ENCODE measurements at regions not wholly inside any gene's neighbourhood (a gene's known extent, or its start where the extent isn't known, plus 50 kb on each side); places are given as distances from the start of the nearest gene placed in this dataset.

DNA sequence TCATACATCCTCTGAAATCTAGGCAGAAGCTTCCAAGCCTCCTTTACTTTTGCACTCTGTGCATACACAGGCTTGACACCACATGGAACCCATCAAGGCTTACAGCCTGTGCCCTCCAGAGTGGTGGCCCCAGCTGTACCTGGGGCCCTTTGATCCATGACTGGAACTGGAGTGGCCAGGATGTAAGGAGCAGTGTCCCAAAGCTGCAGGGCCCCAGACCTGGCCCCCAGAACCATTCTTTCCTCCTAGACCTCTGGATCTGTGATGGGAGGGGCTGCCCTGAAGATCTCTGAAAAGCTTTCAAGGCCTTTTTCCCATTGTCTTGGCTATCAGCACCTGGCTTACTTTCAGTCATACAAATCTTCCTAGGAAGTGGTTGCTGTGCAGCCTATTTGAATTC, 63.1 kb upstream of the NOL4 start:
- H3K4ac ChIP-seq (ENCODE audit: low read depth, low read length): no peak overlapping the region
- no TSS peak for BruUV-seq (replicated peaks)
- dilution Hi-C loops (cut with HindIII; ENCODE audit: low sequenced_read_pairs, unreplicated experiment): no loop called here

More for the DNA sequence above, 63.1 kb upstream of the NOL4 start:
- no peak overlapping the region for H2BK120ac ChIP-seq (ENCODE audit: low read depth, low read length)
- no peaks in the 10 kb centered on the region for H3K36me3 ChIP-seq (ENCODE audit: control insufficient read depth, insufficient read depth, low read length)
- no peak overlapping the region for H4K8ac ChIP-seq (ENCODE audit: low read depth in 2 of 2, low read length in 2 of 2)
- intact Hi-C loops (cut with micrococcal nuclease) (no loop called here), in situ Hi-C loops (cut with MboI; ENCODE audit: low sequenced_read_pairs) (no loop called here)
- no peak overlapping the region for H4K91ac ChIP-seq (ENCODE audit: insufficient read depth, low read depth, low read length)
- ChIA-PET CTCF (no interaction called here), POLR2A (ENCODE audit: unreplicated experiment) (no interaction called here)
- H3K79me1 ChIP-seq (ENCODE audit: low read depth in 1 of 2, low read length in 2 of 2): no peaks in the 10 kb centered on the region
- no peak overlapping the region for H3K4me3 ChIP-seq (ENCODE audit: insufficient read depth, low read depth, low read length)
- no peaks in the 10 kb centered on the region for H4K20me1 ChIP-seq (ENCODE audit: insufficient read depth, low read length)
- H2BK5ac ChIP-seq (ENCODE audit: low read depth, low read length, poor library complexity, severe bottlenecking): no peak overlapping the region
- no peak overlapping the region for H2AFZ ChIP-seq (replicated peaks; ENCODE audit: low read length, poor library complexity)
- H2BK20ac ChIP-seq (ENCODE audit: low read depth, low read length): no peak overlapping the region
- H4K5ac ChIP-seq (ENCODE audit: low read depth, low read length): no peak overlapping the region
- H2BK15ac ChIP-seq (ENCODE audit: low read depth, low read length): no peak overlapping the region
- no peak overlapping the region for H2AK9ac ChIP-seq (replicated peaks; ENCODE audit: low read depth, low read length, poor library complexity)
- DNase-seq (no peak), ATAC-seq (ENCODE audit: low read depth) (no peak)
- H3K9me1 ChIP-seq (ENCODE audit: insufficient read depth, low read length): no peaks in the 10 kb centered on the region
- TF ChIP-seq, protein P1, sequence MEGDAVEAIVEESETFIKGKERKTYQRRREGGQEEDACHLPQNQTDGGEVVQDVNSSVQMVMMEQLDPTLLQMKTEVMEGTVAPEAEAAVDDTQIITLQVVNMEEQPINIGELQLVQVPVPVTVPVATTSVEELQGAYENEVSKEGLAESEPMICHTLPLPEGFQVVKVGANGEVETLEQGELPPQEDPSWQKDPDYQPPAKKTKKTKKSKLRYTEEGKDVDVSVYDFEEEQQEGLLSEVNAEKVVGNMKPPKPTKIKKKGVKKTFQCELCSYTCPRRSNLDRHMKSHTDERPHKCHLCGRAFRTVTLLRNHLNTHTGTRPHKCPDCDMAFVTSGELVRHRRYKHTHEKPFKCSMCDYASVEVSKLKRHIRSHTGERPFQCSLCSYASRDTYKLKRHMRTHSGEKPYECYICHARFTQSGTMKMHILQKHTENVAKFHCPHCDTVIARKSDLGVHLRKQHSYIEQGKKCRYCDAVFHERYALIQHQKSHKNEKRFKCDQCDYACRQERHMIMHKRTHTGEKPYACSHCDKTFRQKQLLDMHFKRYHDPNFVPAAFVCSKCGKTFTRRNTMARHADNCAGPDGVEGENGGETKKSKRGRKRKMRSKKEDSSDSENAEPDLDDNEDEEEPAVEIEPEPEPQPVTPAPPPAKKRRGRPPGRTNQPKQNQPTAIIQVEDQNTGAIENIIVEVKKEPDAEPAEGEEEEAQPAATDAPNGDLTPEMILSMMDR (conservative IDR thresholded peaks at IDR 0.05; ENCODE audit: low read depth, low read length): no peak
- TF ChIP-seq, protein P2, sequence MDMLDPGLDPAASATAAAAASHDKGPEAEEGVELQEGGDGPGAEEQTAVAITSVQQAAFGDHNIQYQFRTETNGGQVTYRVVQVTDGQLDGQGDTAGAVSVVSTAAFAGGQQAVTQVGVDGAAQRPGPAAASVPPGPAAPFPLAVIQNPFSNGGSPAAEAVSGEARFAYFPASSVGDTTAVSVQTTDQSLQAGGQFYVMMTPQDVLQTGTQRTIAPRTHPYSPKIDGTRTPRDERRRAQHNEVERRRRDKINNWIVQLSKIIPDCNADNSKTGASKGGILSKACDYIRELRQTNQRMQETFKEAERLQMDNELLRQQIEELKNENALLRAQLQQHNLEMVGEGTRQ (IDR thresholded peaks at IDR 0.05; ENCODE audit: low read depth, low read length): no peak
- TF ChIP-seq BHLHE40 (IDR thresholded peaks at IDR 0.05; ENCODE audit: low read depth, low read length) (no peak), FOS (IDR thresholded peaks at IDR 0.05; ENCODE audit: low read depth, low read length) (no peak), CEBPB (IDR thresholded peaks at IDR 0.05; ENCODE audit: low read depth, low read length) (no peak), RFX5 (IDR thresholded peaks at IDR 0.05; ENCODE audit: low read depth, low read length) (no peak), MAFK (IDR thresholded peaks at IDR 0.05; ENCODE audit: low read depth, low read length) (no peak), CHD1 (IDR thresholded peaks at IDR 0.05; ENCODE audit: low read depth, low read length) (no peak), MAZ (IDR thresholded peaks at IDR 0.05; ENCODE audit: borderline replicate concordance, low read depth, low read length) (no peak), MXI1 (IDR thresholded peaks at IDR 0.05; ENCODE audit: borderline replicate concordance, low read depth, low read length) (no peak), SMC3 (IDR thresholded peaks at IDR 0.05; ENCODE audit: low read depth, low read length) (no peak), RAD21 (IDR thresholded peaks at IDR 0.05; ENCODE audit: low read length) (no peak), POLR2A (IDR thresholded peaks at IDR 0.05; ENCODE audit: low read depth, low read length) (no peak), RCOR1 (IDR thresholded peaks at IDR 0.05; ENCODE audit: insufficient replicate concordance, low read length) (no peak), NFE2L2 (IDR thresholded peaks at IDR 0.05; ENCODE audit: low read depth, low read length) (no peak)
- no peak overlapping the region for H3K18ac ChIP-seq (ENCODE audit: low read depth, low read length)
- H3K23ac ChIP-seq (ENCODE audit: low read depth, low read length): no peak overlapping the region
- H3K56ac ChIP-seq (ENCODE audit: extremely low read depth, insufficient read depth, low read length): no peak overlapping the region
- H3K27me3 ChIP-seq (ENCODE audit: control insufficient read depth, insufficient read depth, low read length): no peaks in the 10 kb centered on the region
- H3K9me3 ChIP-seq (ENCODE audit: control insufficient read depth, insufficient read depth, low read length): no peaks in the 10 kb centered on the region
- H3K4me1 ChIP-seq (ENCODE audit: control insufficient read depth, insufficient read depth, low read length): no peaks in the 10 kb centered on the region
- H3K14ac ChIP-seq (replicated peaks; ENCODE audit: low read depth, low read length): no peak overlapping the region
- no peak overlapping the region for H3K9ac ChIP-seq (ENCODE audit: low read depth, low read length)
- no peak overlapping the region for H3K4me2 ChIP-seq (ENCODE audit: low read depth, low read length)
- H2AK5ac ChIP-seq (ENCODE audit: low read depth, low read length): no peak overlapping the region
- H3K27ac ChIP-seq (ENCODE audit: insufficient read depth, low read length): no peak overlapping the region
